CD4-positive, alpha-beta T cell treated with Interleukin-6 for 4 hours (primary cell): ENCODE measurements at regions not wholly inside any gene's neighbourhood (a gene's known extent, or its start where the extent isn't known, plus 50 kb on each side); places are given as distances from the start of the nearest gene placed in this dataset.

ENCODE experiments used
- DNase-seq: peaks from one replicate; pipeline ENCODE4 v3.0.0-alpha.2; 2020; ENCODE audit warnings: mixed read lengths

- DNase-seq = no peak
These were observed 130.6 kb downstream of the TDRD15 start for GRCh38 chr2:21254170-21254965.

- DNase-seq = no peak
These were observed 132.2 kb downstream of the TDRD15 start for GRCh38 chr2:21256006-21256405.

GRCh38 chr2:21257621-21258020 lies 133.9 kb downstream of the TDRD15 start:
- DNase-seq = no peak

GRCh38 chr2:21258082-21258481 lies 134.3 kb downstream of the TDRD15 start:
- no peak for DNase-seq

DNA sequence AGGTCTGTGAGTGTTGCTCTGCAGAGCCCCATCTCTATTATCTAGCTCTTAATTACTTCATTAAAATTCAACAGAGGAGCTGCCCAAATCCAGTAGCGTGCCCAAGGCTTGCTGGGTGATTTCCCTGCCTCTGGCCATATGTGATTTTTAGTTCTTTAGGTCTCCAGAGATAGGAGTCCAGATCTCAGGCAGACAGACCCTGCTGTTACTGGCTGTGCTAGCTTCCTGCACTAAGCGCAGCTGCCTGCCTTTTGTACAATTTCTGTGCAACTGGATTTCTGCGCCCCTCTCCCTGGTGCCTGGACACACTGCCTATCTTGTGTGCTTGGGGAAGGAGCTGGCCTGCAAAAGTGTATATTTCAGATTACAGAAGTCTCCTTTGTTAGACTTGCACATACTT lies 136.5 kb downstream of the TDRD15 start:
- no peak for DNase-seq

GRCh38 chr2:21261591-21261990 lies 137.8 kb downstream of the TDRD15 start:
- DNase-seq = no peak

- DNase-seq = no peak
These were observed 138.7 kb downstream of the TDRD15 start for GRCh38 chr2:21262426-21262940.

- no peak for DNase-seq
These were observed 139.9 kb downstream of the TDRD15 start for GRCh38 chr2:21263622-21264021.

GRCh38 chr2:21265752-21266151 lies 142.0 kb downstream of the TDRD15 start:
- no peak for DNase-seq

DNA sequence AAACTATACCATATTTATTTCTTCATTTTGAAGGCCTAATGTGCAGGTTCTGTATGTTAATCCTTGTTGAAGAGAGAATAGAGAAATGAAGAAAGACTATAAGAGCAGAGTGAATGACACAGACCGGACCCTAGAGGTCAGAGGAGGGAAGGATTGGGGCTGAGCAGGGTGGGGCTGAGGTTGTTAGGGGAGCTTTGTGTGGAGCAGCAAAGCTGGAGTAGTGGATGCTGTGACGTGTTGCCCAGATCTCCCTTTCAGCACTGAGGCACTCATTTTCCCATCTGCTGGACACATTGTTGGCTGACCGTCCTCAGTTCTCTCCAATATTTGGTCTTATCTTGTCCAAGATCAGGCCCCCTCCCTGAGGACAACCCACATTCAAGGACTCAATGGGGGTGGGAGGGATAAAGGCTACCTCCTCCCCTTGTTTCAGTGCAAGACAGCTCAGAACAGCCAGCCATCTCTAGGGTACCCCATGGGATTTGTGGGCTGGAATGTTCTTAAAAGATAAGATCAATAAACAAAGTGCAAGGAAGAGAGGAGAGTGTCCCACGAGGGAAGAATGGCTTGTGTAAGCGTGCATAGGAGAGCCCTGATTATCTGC lies 143.6 kb downstream of the TDRD15 start:
- DNase-seq = no peak

DNA sequence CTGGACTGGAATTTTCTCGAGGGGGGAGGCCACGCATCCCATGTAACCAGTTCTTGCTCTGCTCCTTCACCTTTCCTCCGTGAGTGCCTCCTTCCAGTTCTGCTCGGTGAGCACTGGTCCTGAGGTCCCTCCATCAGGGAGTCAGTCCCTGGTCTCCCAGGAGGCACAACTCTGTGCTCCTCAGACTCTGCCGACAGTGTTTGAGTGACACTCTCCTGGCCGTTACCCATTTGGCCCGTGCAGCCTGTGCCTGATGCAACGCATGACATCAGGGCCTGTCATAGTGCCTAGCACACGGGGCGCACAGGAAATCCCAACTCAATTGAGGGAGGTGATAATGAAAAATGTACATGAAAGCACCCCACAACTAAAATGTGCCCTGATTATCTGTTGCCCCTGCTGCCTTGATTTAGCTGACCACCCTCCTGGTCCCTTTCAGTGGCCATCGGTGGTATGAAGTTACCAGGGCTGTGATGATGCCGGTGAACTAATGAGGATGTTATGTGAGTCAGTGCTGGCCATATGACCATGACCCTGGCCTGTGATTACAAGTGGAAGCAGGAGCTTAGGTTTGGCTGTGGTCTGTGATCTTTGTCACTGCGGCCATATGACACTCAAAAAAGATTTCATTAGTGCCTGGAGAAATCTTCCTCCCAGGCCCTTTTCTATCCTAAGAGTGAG lies 144.6 kb downstream of the TDRD15 start:
- no peak for DNase-seq

DNA sequence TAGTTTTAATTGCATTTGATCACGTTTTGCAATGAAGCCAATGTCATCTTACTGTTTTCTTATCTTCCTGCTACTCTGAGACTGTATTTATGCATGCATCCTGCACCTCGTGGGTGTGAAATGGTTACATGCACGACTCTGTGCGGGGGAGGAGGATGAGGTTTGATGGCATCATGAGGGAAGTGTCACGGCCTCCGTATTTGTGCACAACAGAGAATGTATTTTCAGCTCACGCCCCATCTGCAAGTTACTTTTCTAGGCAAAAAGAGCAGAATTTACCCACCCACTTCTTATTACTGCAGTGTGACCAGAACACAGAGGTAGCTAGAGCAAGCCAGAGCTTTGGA lies 145.1 kb downstream of the TDRD15 start:
- no peak for DNase-seq

DNA sequence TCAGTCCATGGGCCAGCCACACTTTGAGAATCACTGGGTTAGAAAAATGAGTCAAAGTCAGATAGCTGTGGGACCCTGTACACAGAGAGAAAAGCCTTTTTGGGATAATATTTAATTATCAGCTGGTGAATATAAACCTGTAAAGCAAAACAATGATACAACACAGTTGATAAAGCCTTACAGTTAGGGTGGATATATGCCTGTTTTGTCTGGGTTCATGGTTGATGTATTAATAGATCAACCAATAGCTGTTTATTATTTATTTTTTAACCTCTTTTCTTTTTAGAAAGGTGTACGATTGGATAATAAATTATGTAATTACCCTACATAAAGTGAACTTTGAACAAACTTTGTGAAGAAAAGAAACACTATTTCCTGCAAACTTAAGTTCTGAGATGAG lies 145.6 kb downstream of the TDRD15 start:
- DNase-seq = no peak

DNA sequence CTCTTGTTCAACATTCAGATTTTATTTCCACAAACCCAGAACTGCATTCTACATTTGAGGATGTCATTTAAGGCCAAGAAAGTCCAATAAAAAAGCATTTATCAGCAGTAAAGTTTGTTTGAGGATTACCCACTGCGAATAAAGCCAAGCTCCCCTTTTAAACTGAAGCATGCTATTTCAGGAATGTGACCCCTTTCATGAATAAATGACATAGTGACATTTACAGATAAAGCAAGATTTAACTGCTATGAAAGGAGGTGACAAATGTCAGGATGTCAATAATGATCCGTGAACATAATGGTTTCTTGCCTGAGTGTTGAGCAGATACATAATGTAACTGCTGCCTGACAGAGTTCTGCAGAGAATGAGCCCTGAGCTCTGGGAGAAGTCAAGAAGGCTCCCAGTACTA lies 146.3 kb downstream of the TDRD15 start:
- DNase-seq = no peak

- DNase-seq = no peak
These were observed 146.9 kb downstream of the TDRD15 start for GRCh38 chr2:21270708-21271122.

- no peak for DNase-seq
These were observed 152.4 kb downstream of the TDRD15 start for GRCh38 chr2:21276163-21276562.

DNA sequence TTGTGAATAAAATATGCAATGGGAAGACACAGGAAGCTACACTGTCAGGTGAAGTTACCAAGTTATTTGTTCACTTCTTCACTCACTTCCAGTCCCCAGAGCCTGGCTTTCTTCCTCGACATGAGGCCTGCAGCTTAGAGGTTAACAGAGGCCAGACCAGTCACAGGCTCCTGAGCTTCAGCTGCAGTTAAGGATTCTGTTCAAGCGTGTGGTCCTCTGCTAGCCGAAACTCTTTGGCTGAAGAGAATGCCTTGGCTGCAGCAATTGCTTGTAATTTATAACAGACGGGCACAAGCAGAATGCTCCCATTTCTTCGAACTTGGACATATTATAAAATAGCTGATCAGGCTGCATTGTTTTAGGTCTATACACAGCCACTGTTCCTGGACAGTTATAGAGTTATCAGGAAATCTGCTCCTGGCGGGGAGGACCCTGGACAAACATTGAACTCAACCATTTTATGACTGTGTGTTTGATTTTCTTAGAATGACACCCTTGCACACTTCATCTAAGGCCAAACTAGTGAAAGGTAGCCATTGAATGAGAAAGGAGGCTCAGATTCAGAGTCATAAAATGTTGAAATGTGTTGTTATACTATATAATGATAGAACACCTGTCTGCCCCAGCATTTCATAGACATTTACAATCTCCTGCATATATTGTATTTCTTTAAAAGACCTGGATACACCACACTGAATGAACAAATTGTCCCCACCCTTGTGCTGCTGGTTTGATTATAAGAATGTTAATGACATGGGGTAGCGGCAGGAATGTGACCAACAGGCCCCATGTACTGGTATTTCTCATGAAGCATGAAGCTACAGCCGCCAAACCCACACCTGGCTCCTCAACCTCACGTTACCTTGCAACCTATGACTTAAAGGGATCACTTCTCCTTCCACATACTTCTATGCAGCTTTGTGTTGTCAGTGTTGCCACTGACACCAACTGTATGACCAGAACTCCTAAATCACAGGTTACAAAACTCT lies 153.6 kb downstream of the TDRD15 start:
- DNase-seq = no peak

DNA sequence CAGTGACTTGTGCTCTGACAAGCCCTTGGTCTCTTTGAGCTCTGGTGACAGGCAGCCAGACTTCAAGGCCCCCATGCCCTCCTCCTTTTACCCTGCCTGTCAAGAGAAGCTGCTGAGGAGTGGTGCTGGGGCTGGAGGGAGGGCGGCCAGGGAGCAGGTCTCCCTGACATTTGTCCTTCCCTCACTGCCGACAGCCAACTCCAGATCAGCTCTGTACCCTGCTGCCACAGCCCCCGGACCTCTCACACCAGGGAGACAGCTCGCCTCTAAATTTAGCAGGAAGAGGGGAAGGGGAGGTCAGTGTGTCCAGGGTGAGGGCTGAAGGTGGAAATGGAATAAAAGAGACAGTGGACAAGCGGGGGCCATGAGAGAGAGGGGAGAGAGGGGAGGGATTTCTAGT lies 155.8 kb downstream of the TDRD15 start:
- DNase-seq = no peak

DNA sequence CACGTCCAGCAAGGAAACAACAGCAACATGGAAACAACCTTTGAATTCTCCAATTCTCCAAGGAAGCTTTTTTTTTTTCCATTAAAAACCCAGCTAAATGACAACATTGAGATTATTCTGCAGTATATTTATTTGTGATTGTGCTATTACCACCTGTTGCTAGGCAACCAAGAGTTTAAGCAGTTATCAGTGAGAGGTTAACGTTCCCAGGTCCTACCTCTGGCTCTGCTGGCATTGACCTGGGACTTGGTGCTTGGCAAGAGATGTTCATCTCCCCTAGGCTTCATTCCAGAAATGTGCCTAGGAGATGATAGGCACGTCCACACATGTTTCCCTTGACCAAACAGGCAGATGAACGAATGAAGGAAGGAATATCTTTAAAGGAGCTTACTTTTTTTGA lies 157.0 kb downstream of the TDRD15 start:
- DNase-seq = no peak

GRCh38 chr2:21281384-21281783 lies 157.6 kb downstream of the TDRD15 start:
- DNase-seq = no peak

DNA sequence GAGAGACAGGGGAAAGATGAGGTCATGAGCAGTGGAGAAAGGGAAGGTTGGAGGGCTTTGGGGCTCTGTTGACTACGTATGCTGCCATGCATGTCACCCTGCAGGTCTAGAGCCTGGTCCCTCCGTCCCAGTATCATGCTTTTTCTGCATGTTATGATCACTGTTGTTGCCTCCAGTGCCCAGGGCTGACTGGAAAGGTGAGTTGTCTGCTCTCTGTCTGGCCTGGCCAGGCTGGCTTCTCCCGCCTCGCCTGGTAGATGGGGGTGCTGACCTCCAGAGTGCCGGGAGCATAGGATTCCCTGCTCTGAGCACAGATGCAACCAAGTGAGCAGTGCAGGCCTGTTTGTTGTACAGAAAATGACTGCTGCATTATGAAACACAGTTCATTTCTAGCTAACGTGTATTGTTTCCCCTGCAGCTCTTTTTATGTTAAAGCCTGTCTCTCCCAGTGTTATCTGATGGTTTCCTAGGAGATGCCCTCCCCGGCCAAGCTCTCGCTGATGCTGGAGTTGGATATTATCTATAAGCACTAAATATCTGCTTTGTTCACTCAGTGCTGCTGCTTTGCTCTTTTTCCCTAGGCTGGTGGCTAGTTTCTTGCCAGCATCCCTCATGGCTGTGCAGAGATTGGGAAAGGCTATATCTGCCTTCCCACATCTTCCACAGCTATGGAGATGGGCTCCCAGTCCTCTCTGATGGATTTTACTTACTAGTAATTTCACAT lies 158.2 kb downstream of the TDRD15 start:
- no peak for DNase-seq

DNA sequence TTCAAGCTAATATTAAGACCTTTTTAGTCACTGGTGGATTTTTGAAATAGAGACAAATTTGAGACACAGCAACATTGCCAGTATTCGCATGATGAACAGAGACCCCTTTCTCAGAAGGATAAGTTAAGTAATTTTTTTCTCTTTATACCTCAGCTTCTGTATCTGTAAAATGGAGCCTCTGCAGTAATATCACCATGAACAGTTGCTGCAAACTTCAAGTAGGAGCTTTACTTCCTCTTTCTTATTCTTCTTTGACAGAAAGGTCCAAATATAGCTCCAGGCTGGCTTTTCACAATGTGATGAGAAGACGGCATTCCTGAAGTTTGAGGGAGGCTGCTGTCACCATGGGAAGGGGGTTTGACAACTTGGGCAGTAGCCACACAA lies 158.7 kb downstream of the TDRD15 start:
- DNase-seq = no peak
